GM19455 (cell line): ENCODE measurements at regions not wholly inside any gene's neighbourhood (a gene's known extent, or its start where the extent isn't known, plus 50 kb on each side); places are given as distances from the start of the nearest gene placed in this dataset.

Experiments used
- ATAC-seq: cut with Tn5 transposase; IDR thresholded peaks from one replicate; pipeline ENCODE4 v1.9.1; 2021; ENCODE audit not compliant: unreplicated experiment

GRCh38 chr9:103900466-103900865 lies 193.6 kb upstream of the SMC2 start:
- no peak for ATAC-seq

GRCh38 chr9:103902263-103902662 lies 191.8 kb upstream of the SMC2 start:
- ATAC-seq, result no peak

DNA sequence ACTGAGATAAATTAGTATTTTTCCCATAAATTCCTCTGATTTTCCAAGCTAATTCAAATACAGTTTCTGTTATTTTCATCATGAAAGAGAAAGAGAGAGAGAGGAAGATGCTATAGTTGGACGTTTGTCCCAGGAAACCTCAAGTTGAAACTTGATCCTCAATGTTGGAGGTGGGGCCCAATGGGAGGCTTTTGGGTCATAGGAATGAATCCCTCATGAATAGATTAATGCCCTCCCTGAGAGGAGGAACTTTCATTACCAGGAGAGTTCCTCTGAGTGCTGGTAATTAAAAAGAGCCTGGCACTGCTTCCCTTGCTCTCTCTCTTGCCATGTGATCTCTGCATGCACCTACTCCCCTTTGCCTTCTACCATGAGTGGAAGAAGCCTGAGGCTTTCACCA lies 189.9 kb upstream of the SMC2 start:
- no peak for ATAC-seq

DNA sequence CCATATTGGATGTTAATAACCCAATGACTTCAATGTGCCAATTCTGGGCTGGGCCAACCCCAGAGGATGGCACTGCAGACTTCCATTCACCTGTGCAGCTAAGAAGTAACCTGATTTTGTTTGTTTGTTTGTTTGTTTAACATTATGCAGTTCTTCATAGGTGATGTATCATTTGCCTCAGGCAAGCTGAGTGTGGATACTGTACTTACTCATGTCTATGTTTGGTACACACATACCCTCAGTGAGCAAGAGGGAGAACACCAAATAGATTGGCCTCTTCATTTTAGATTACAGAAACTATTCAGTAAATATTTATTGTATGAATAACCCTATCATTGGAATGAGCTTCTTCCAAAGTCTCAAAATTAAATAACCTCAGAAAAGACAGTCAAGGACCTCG lies 180.2 kb upstream of the SMC2 start:
- no peak for ATAC-seq

DNA sequence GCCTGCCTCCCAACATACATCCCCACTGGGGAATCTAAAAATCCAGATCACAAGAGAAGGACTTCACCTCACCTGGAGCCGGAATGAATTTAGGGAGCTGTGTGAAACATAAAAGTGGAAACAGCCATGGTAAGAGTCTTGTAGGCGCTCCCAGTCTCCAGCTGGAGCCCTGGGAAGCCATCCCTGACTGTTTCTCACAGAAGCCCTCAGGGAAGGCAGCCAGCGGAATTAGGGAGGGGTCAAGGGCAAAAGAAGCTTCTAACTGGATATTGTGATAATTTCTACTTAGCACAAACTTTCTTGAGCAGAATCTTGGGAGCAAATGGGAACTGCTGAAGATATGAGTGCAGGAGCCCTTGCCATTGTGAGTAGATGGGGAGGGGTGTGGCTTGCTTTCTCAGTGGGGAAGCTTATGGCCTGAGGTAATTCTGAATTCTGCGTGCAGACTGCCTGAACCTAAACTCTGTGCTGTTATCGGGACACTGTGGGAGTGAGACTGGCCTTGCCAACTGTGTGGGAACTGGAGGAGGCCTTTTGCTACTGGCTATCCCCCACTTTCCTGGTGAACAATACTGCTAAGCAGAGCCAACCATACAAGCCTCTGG lies 174.4 kb upstream of the SMC2 start:
- ATAC-seq, result no peak

GRCh38 chr9:103928442-103928841 lies 165.7 kb upstream of the SMC2 start:
- no peak for ATAC-seq

DNA sequence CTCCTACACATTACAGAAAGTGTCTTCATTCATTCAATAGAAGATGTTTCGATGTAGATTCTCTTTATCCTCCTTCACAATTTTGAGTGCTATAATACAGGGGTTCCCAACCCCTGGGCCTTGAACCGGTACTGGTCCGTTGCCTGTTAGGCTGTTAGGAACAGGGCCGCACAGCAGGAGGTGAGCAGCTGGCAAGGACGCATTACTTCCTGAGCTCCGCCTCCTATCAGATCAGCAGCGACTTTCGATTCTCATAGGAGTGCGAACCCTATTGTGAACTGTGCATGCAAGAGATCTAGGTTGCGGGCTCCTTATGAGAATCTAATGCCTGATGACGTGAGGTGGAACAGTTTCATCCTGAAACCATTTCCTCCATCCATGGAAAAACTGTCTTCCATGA lies 153.0 kb upstream of the SMC2 start:
- no peak for ATAC-seq

- ATAC-seq, result no peak
Measured at GRCh38 chr9:103942200-103942599, 151.9 kb upstream of the SMC2 start.

DNA sequence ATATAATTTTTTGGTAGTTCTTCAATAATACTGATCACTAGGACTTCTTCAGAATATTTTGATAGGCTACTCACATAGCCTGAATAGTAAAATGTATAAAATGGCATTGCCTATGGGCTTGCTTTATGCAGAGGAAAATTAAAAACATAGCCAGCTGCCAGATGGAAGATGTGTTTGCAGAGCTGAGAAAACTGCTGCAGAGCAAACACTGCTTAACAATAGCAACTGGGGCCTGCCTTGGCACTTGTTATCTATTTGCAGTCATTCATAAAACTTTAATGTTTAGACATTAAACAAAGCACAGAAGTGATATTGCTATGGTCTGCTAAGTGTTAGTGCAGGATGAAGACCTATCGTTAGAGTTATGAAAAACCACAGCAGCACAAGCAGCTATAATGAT lies 151.5 kb upstream of the SMC2 start:
- ATAC-seq, result no peak

DNA sequence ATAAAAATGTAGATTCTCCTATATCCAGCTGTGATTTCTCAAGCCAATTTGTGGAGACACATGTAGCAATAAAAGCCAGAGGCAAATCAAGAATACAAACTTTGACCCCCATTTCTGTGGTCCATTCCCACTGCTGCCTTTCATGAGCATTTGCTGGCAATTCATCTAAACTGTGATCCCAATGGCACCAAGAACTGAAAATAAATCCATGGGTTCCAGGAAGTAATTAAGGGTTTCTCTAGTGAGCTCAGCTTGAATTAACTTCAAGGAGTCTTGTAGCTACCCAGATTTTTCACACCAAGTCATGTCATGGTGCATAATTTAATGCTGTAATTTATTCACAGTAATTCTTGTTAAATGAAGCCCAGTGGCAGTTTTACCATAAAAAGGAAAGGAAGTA lies 145.0 kb upstream of the SMC2 start:
- ATAC-seq, result no peak

- no peak for ATAC-seq
Measured at GRCh38 chr9:103977163-103977562, 116.9 kb upstream of the SMC2 start.

GRCh38 chr9:103978396-103978795 lies 115.7 kb upstream of the SMC2 start:
- ATAC-seq, result no peak

- ATAC-seq, result no peak
Measured at GRCh38 chr9:103981912-103982311, 112.2 kb upstream of the SMC2 start.

- no peak for ATAC-seq
Measured at GRCh38 chr9:103985077-103985476, 109.0 kb upstream of the SMC2 start.

- ATAC-seq, result no peak
Measured at GRCh38 chr9:103988821-103989220, 105.3 kb upstream of the SMC2 start.

- ATAC-seq, result no peak
Measured at GRCh38 chr9:103990311-103990710, 103.8 kb upstream of the SMC2 start.

DNA sequence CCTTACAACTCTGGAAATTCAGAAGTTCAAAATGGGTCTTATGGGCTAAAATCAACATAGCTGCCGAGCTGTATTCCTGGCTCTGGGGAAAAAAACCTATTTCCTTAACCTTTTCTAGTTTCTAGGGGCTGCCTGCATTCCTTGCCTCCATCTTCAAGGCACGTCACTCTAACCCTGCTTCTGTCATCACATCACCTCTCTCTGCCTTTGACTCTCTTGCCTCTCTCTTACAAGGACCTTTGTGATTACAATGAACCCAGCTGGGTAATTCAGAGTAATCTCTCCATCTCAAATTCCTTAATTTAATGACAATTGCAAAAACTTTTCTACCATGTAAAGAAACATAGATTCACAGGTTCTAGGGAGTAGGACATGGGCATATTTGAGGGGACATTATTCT lies 103.1 kb upstream of the SMC2 start:
- no peak for ATAC-seq

DNA sequence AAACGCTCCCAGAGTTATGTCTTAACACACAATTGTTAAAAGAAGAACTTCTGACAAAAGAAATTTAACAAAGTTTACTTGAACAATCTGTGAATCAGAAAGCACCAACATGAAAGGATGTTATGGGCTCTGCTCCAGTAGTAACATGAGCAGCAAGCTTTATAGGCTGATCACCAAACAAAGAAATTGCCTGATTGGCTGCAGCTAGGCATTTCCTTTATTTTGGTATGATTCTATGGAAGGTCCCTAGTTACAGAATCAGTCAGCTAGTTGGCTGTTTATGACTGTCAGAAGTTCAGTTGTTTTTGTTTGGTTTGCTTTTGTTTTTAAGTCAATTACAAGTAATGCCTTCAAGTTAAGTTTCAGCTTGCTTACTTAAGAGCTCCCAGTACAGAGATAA lies 102.4 kb upstream of the SMC2 start:
- ATAC-seq, result no peak

DNA sequence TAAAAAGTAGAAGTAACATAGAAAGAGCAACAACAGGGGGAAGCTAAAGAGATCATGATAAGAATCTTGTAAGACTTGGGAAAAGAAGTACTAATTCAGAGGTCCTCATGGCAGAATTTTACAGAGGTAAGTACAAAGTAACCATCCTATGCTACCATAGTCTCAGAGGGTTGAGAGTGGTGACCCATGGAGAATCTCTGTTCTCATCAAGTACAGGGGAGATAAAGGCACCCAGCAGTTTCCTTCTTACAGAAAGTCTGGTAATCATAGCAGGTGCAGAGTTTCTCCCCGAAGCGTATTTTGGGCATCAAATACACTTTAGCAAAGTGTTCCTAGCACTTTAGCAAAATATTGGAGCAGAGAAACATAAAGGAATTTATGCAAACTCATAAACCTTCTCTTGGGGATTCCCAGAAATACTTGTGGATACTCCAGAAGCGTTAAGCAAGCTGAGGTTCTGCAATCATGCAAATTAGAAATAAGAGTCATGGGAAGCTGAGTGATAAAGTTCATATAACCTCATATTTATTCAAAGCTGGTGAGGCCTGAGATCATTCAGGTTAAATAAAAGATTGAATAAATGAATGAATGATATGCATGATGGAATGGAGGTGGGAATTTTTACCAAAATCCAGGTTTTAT lies 101.0 kb upstream of the SMC2 start:
- ATAC-seq, result no peak

DNA sequence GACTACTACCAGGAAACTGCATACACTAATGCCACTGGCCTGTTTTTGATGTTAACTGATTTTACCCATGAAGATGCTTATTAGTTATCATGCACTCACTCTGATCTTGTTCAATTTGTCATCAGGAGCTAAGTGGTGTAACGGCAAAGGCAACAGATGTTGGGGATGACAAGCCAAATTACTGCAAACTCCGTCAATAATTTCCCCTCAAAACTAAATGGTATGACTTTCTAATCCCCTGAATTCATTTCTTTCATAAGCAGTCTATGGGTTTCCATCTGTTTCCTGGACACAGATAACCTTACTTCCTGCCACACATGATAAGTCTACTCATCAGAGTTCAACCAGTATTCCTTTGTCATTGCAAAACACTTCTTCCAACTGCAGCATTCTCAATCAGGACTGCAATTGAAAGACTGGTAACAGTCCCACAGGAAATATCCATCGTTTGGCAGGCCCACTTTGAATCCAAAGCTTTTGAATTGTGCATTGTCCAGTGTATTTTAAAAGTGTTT lies 96.2 kb upstream of the SMC2 start:
- ATAC-seq, result no peak

- ATAC-seq, result no peak
Measured at GRCh38 chr9:103999375-104000062, 94.6 kb upstream of the SMC2 start.

- ATAC-seq, result no peak
Measured at GRCh38 chr9:104009826-104010225, 84.3 kb upstream of the SMC2 start.
